H1 (cell line): ENCODE measurements at regions not wholly inside any gene's neighbourhood (a gene's known extent, or its start where the extent isn't known, plus 50 kb on each side); places are given as distances from the start of the nearest gene placed in this dataset.

Experiments
- CHD7 ChIP-seq: fragments of 300-600 bp; sonication (generic); IDR thresholded peaks from 2 replicates; pipeline ENCODE4 v1.7.1; 2012; ENCODE audit warnings: low read length, moderate library complexity, mild to moderate bottlenecking, inconsistent platforms; ENCODE audit not compliant: insufficient replicate concordance
- EZH2 ChIP-seq: fragments of 200-600 bp; sonication (generic); IDR thresholded peaks from 2 replicates; pipeline ENCODE4 v1.7.1; 2012; ENCODE audit warnings: low read depth, mild to moderate bottlenecking, moderate library complexity, low read length, inconsistent platforms; ENCODE audit not compliant: severe bottlenecking
- POLR2A ChIP-seq, 2 experiments: IDR thresholded peaks; 1 replicate in 1 of 2; 2 replicates in 1 of 2; pipeline ENCODE4 v1.6.1; 2011; ENCODE audit warnings: low read depth in 2 of 2, low read length in 2 of 2, mild to moderate bottlenecking in 2 of 2; ENCODE audit errors: control extremely low read depth in 1 of 2
- SRF ChIP-seq: IDR thresholded peaks from 2 replicates; pipeline ENCODE4 v1.6.1; 2011; ENCODE audit warnings: mild to moderate bottlenecking, low read depth, low read length, moderate library complexity

GRCh38 chr10:131652438-131653139 is 248.2 kb upstream of the PPP2R2D start (continued):
- TF ChIP-seq EZH2 (no peak), SRF (no peak), CHD7 (no peak), POLR2A (IDR thresholded peaks at IDR 0.05; ENCODE audit: control extremely low read depth in 1 of 2, low read depth in 2 of 2, low read length in 2 of 2) (no peak)
- TF ChIP-seq, all 59 proteins: peak for 0
